HUES48 (cell line): ENCODE measurements at regions not wholly inside any gene's neighbourhood (a gene's known extent, or its start where the extent isn't known, plus 50 kb on each side); places are given as distances from the start of the nearest gene placed in this dataset.

Experiments
- H3K27ac ChIP-seq: one replicate; pipeline ENCODE4 v1.7.0; 2013; ENCODE audit warnings: low read depth, low read length, inconsistent platforms
- H3K27me3 ChIP-seq: 2 replicates; pipeline ENCODE4 v1.6.1; 2013; ENCODE audit warnings: mild to moderate bottlenecking, low read length; ENCODE audit not compliant: control insufficient read depth, insufficient read depth
- H3K36me3 ChIP-seq: 2 replicates; pipeline ENCODE4 v1.6.1; 2013; ENCODE audit warnings: low read length; ENCODE audit not compliant: control insufficient read depth, insufficient read depth
- H3K4me1 ChIP-seq: 2 replicates; pipeline ENCODE4 v1.6.1; 2013; ENCODE audit warnings: mild to moderate bottlenecking, low read length; ENCODE audit not compliant: control insufficient read depth, insufficient read depth
- H3K4me3 ChIP-seq: 2 replicates; pipeline ENCODE4 v1.5.1; 2013; ENCODE audit warnings: mild to moderate bottlenecking, low read depth, low read length
- H3K9ac ChIP-seq: 2 replicates; pipeline ENCODE4 v1.6.1; 2013; ENCODE audit warnings: mild to moderate bottlenecking, low read depth, low read length, moderate library complexity
- H3K9me3 ChIP-seq: 2 replicates; pipeline ENCODE4 v1.6.1; 2013; ENCODE audit warnings: low read length; ENCODE audit not compliant: control insufficient read depth, insufficient read depth

DNA sequence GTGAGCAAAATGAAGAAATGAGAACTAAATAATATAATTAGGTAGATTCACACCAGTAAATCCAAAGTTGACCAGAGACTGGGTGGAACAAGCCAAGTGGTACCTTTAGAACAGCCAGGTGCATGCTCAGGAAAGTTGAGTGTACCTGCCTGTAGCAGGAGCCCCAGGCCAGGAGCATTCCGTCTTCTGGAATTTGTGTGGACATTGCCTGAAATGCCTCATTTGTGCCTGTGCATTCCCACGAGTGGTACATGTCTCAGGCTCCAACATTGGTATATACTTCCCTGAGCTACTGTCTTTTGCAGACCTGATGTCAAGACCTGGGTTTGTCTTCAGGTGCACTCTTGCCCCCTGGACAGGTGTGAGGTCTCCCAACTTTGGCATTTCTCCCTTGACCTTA is 187.6 kb upstream of the NECTIN1 start:
- Histone ChIP-seq H3K27me3 (no peaks in the 10 kb centered on the region), H3K9ac (no peak overlapping the region), H3K9me3 (0 out of 2 replicates have a peak, but pooled peaks cover 3% of the 10 kb centered on the region), H3K4me3 (no peak overlapping the region), H3K4me1 (no peaks in the 10 kb centered on the region), H3K27ac (no peak overlapping the region), H3K36me3 (no peaks in the 10 kb centered on the region)

DNA sequence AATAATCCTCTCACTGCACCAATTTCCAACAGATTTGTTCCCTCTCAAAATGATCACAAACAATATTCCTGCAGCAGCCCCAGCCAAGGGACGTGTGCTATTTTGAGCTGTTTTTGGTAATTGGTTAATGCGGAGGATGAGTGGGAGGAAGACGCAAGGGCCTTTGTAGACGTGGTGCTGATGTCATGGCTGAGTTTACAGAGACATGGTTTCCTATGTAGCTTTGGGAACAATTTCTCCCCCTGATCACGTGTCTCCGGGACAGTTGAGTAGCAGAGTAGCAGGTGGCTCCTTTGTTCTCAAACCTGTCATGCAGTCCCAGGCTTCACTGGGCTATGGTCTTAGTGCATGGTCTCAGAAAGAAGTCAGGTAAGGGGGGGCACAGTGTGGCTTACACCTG is 183.2 kb upstream of the NECTIN1 start:
- Histone ChIP-seq H3K9ac (no peak overlapping the region), H3K4me1 (peaks cover 11% of the 10 kb centered on the region), H3K4me3 (no peak overlapping the region), H3K36me3 (no peaks in the 10 kb centered on the region), H3K27me3 (no peaks in the 10 kb centered on the region), H3K27ac (no peak overlapping the region), H3K9me3 (0 out of 2 replicates have a peak, but pooled peaks cover 3% of the 10 kb centered on the region)

DNA sequence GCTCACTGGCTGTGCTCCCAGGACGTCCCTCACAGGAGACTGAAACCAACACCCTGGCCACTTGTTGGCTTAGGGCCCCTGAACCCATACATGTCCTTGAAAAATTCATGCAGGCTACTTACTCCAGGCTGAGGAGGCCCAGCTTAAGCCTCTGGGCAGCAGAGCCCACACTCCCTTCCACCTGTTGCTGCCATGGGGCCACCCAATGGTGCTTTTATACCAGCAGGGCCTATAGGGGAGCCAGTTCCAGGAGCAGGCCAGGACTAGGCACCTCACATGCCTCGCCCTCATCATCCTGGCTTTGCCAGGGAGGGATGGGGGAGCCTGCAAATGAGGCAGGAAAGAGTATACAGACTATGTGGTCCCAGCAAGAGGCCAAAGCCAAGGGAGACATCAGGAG is 181.7 kb upstream of the NECTIN1 start:
- peaks cover 11% of the 10 kb centered on the region for H3K4me1 ChIP-seq
- no peak overlapping the region for H3K9ac ChIP-seq
- H3K27ac ChIP-seq: no peak overlapping the region
- no peak overlapping the region for H3K4me3 ChIP-seq
- no peaks in the 10 kb centered on the region for H3K27me3 ChIP-seq
- H3K9me3 ChIP-seq: 0 out of 2 replicates have a peak, but pooled peaks cover 3% of the 10 kb centered on the region
- H3K36me3 ChIP-seq: no peaks in the 10 kb centered on the region

DNA sequence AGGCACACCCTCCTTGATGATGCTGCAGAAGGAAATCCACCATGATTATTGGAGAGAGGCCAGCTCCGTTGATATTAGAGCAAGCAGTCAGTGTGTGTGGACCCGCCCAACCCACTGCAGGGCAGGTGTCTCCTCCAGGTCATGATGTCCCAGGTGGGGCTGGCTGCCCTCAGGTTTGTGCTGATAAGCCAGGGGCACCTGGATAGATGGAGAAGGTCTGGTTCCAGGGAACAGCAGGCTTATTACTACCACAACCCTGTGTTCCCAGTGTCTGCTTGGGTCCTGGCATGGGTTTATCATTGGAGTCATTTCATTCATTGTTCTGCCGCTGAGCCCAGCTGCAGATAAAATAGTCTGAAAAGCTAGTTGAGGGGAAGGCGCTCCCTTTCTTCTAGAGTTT is 181.1 kb upstream of the NECTIN1 start:
- H3K4me3 ChIP-seq: no peak overlapping the region
- H3K9ac ChIP-seq: no peak overlapping the region
- H3K4me1 ChIP-seq: peaks cover 11% of the 10 kb centered on the region
- no peak overlapping the region for H3K27ac ChIP-seq
- H3K9me3 ChIP-seq: 0 out of 2 replicates have a peak, but pooled peaks cover 3% of the 10 kb centered on the region
- no peaks in the 10 kb centered on the region for H3K27me3 ChIP-seq
- H3K36me3 ChIP-seq: no peaks in the 10 kb centered on the region

- H3K9me3 ChIP-seq: no peaks in the 10 kb centered on the region
- H3K9ac ChIP-seq: no peak overlapping the region
- H3K27me3 ChIP-seq: no peaks in the 10 kb centered on the region
- H3K36me3 ChIP-seq: no peaks in the 10 kb centered on the region
- H3K27ac ChIP-seq: no peak overlapping the region
- peaks cover 11% of the 10 kb centered on the region for H3K4me1 ChIP-seq
- H3K4me3 ChIP-seq: no peak overlapping the region
Measured at GRCh38 chr11:119909495-119909894, 180.5 kb upstream of the NECTIN1 start.

GRCh38 chr11:119909077-119909476 is 180.1 kb upstream of the NECTIN1 start:
- Histone ChIP-seq H3K9ac (no peak overlapping the region), H3K36me3 (no peaks in the 10 kb centered on the region), H3K27me3 (no peaks in the 10 kb centered on the region), H3K27ac (no peak overlapping the region), H3K9me3 (no peaks in the 10 kb centered on the region), H3K4me1 (peaks cover 11% of the 10 kb centered on the region), H3K4me3 (no peak overlapping the region)

DNA sequence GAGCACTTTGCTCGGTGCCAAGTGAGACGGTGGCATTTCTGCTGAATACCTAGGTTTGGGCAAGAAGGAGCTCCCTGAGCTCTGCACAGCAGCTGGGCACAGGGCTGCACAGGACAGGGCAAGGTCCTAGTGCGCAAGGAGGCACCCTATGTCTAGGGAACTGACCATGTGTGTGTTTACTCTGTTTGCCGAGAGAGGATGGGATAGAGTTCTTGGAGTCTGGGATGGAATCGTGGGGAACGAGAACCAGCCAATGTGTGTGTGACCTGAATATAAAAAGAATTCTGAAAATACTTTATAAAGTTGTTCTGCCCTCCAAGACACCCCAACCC is 179.5 kb upstream of the NECTIN1 start:
- no peaks in the 10 kb centered on the region for H3K27me3 ChIP-seq
- H3K4me3 ChIP-seq: no peak overlapping the region
- H3K4me1 ChIP-seq: peaks cover 11% of the 10 kb centered on the region
- H3K9me3 ChIP-seq: no peaks in the 10 kb centered on the region
- no peaks in the 10 kb centered on the region for H3K36me3 ChIP-seq
- H3K27ac ChIP-seq: no peak overlapping the region
- no peak overlapping the region for H3K9ac ChIP-seq

DNA sequence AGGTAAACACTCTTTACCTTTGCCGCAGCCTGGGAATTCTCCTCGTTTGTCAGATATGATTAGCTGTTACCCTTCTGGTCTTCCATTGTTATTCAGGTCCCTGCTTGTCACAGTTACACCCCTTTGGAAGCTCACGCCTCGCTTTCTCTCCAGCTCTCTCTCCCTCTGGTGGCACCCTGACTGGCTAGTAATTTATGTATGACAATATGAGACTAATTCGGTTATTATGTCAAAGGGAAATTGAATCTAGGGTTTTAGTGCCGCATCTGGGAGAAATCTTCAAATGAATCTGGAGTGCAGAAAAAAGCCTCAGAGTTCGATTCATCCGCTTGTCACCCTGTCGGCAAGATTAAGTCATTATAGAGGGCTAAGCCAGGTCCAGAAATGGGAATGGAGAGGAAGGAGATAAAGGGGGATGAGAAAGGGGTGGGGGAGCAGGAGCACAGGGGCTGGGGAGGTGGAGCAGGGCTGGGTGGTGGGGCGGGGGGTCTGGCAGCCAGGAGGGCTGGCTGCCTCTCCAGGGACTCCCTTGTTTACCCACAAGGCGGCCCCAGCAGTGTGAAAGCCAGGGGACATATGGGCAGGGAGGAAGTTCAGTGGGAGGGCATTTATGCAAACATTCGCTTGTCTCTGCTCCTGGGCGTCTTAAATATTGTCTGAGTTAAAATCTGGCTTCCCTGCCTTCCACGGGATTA is 179.0 kb upstream of the NECTIN1 start:
- H3K27me3 ChIP-seq: no peaks in the 10 kb centered on the region
- no peaks in the 10 kb centered on the region for H3K36me3 ChIP-seq
- peaks cover 11% of the 10 kb centered on the region for H3K4me1 ChIP-seq
- no peak overlapping the region for H3K4me3 ChIP-seq
- peak overlapping the region; percentile 24 for H3K27ac ChIP-seq
- no peaks in the 10 kb centered on the region for H3K9me3 ChIP-seq
- no peak overlapping the region for H3K9ac ChIP-seq

DNA sequence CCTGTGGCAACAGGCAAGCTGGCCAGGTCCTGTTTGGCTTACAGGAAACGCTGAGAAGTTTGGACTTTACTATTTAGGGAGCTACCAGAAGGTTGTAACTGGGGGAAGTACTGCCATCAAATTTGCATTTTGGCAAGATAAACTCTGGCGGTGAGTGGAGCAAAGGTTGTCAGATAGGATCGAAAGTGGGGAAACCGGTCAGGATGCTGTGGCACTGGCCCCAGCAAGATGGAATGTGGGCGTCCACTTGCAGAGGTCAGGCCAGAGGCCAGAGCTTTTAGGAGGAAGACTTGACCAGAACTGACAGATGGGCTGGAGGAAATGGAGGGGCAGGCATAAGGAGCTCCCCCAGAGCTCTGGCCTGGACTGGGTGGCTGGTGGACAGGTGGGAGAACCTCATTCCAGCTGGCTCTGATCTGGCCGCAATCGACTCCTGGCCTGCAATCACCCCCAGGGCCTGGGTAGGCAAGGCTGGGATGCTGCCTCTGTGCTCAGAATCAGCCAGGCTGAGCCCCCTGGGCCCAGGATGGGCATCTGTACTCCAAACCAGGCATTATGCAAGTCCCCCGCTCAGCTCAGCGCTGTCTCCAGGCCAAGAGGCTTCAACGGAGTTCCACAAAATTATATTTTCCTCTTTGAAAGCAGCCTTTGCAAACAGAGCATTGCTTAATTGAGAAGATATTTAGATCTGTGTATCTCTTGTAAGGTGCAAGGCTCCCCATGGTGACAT is 178.3 kb upstream of the NECTIN1 start:
- H3K4me3 ChIP-seq: no peak overlapping the region
- peaks cover 11% of the 10 kb centered on the region for H3K4me1 ChIP-seq
- H3K9me3 ChIP-seq: no peaks in the 10 kb centered on the region
- H3K36me3 ChIP-seq: no peaks in the 10 kb centered on the region
- peak overlapping the region; percentile 24 for H3K27ac ChIP-seq
- H3K9ac ChIP-seq: no peak overlapping the region
- H3K27me3 ChIP-seq: no peaks in the 10 kb centered on the region

DNA sequence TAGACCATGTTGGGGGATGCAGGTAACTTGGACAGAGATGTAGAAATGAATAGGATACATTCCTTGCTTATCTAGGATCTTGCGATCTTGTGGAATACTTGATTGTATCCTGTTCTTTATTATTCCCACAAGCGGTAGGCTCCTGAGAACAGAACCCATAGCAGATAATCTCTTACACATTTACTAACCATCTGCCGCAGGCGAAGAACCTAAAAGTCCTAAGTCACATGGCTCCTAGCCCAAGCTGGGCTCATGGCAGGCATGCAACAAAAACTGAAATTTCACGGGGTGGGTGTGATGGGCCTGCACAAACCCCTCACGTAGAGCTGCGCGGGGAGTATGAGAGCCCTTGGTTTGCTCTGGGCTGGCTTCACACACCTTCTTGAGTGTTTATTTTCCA is 177.4 kb upstream of the NECTIN1 start:
- peaks cover 11% of the 10 kb centered on the region for H3K4me1 ChIP-seq
- no peaks in the 10 kb centered on the region for H3K27me3 ChIP-seq
- H3K4me3 ChIP-seq: no peak overlapping the region
- H3K27ac ChIP-seq: no peak overlapping the region
- no peak overlapping the region for H3K9ac ChIP-seq
- H3K9me3 ChIP-seq: no peaks in the 10 kb centered on the region
- no peaks in the 10 kb centered on the region for H3K36me3 ChIP-seq

DNA sequence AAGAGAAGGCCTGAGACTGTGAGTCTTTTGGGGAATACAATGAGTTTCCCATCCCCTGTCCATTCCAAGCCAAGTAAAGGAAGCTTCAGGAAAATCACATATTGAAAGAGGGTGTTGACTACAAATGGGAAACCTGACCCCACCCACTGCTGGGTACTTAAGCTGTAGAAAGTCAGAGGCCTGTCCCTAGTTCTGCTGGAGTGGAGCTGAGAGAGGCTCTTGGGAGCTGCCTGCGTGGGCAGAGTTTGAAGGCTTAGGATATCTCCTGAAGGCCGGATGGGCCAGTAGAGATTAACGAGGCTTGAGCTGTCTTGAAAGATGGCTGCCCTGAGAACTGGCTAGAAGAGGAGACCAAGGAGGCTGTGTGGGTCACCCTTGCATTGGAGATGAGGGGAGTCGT is 176.2 kb upstream of the NECTIN1 start:
- Histone ChIP-seq H3K4me1 (peaks cover 13% of the 10 kb centered on the region), H3K27ac (no peak overlapping the region), H3K36me3 (no peaks in the 10 kb centered on the region), H3K27me3 (no peaks in the 10 kb centered on the region), H3K9ac (no peak overlapping the region), H3K9me3 (no peaks in the 10 kb centered on the region), H3K4me3 (no peak overlapping the region)
